H1 (cell line): ENCODE measurements at regions not wholly inside any gene's neighbourhood (a gene's known extent, or its start where the extent isn't known, plus 50 kb on each side); places are given as distances from the start of the nearest gene placed in this dataset.

Experiments used
- CTCF ChIA-PET: fragments of 300-600 bp; sonication (Branson Sonifier 250); formaldehyde crosslinking; loops from one replicate; lab custom pipeline; 2021; ENCODE audit not compliant: partially characterized antibody; lab: Charles Lee
- POLR2A ChIA-PET: fragments of 300-600 bp; sonication (Branson Sonifier 250); formaldehyde crosslinking; loops from one replicate; lab custom pipeline; 2021; ENCODE audit warnings: inconsistent platforms; ENCODE audit not compliant: partially characterized antibody; lab: Charles Lee
- DNase-seq, 2 experiments: peaks; one replicate each; pipeline versions ENCODE4 v3.0.0 to v3.0.0-alpha.2; 2010 to 2022; ENCODE audit warnings: low spot score in 2 of 2, low read depth in 1 of 2, mixed read lengths in 1 of 2
- FAIRE-seq: peaks from 2 replicates; lab custom pipeline; 2011; peaks lifted over from hg19 to GRCh38; lab: Jason Lieb, UNC
- H2AFZ ChIP-seq: 2 replicates; pipeline ENCODE4 v1.8.1; 2012; ENCODE audit warnings: low read length, inconsistent platforms
- H2AK5ac ChIP-seq: 2 replicates; pipeline ENCODE4 v1.6.1; 2013; ENCODE audit warnings: low read depth, low read length
- H2BK120ac ChIP-seq: replicated peaks from 2 replicates; pipeline ENCODE3; 2013; ENCODE audit warnings: low read depth, low read length, inconsistent platforms
- H2BK12ac ChIP-seq: 2 replicates; pipeline ENCODE4 v1.6.1; 2013; ENCODE audit warnings: low read depth, low read length
- H2BK15ac ChIP-seq: 2 replicates; pipeline ENCODE4 v1.6.1; 2013; ENCODE audit warnings: low read length
- H2BK20ac ChIP-seq: 2 replicates; pipeline ENCODE4 v1.6.1; 2013; ENCODE audit warnings: low read length
- H2BK5ac ChIP-seq: 2 replicates; pipeline ENCODE4 v1.6.1; 2013; ENCODE audit warnings: low read depth, low read length
- H3K14ac ChIP-seq: 2 replicates; pipeline ENCODE4 v1.6.1; 2013; ENCODE audit warnings: inconsistent platforms; ENCODE audit not compliant: insufficient read length
- H3K18ac ChIP-seq: 2 replicates; pipeline ENCODE4 v1.6.1; 2013; ENCODE audit warnings: low read length; ENCODE audit errors: extremely low read depth
- H3K23ac ChIP-seq: 2 replicates; pipeline ENCODE4 v1.6.1; 2013; ENCODE audit warnings: inconsistent platforms; ENCODE audit not compliant: insufficient read length
- H3K23me2 ChIP-seq: 2 replicates; pipeline ENCODE4 v1.6.1; 2013; ENCODE audit warnings: low read depth, low read length
- H3K27ac ChIP-seq: 2 replicates; pipeline ENCODE4 v1.6.1; 2011; ENCODE audit warnings: low read depth, low read length, inconsistent platforms
- H3K27me3 ChIP-seq, 4 experiments: replicated peaks in 1 of 4; 1 replicate in 1 of 4; 2 replicates in 3 of 4; pipeline versions ENCODE4 v1.6.1 to v1.8.1; 2011 to 2013; ENCODE audit warnings: low read length in 3 of 4, mild to moderate bottlenecking in 3 of 4, inconsistent platforms in 2 of 4, mixed read lengths in 2 of 4, moderate library complexity in 1 of 4; ENCODE audit not compliant: control insufficient read depth in 3 of 4, insufficient read depth in 3 of 4; ENCODE audit errors: extremely low read depth in 1 of 4
- H3K36me3 ChIP-seq, 4 experiments: 2 replicates each; pipeline versions ENCODE4 v1.6.1 to v1.8.1; 2011 to 2013; ENCODE audit warnings: mild to moderate bottlenecking in 4 of 4, low read length in 3 of 4, moderate library complexity in 2 of 4, control low read depth in 1 of 4, inconsistent platforms in 1 of 4; ENCODE audit not compliant: insufficient read depth in 4 of 4, control insufficient read depth in 2 of 4
- H3K4ac ChIP-seq: replicated peaks from 2 replicates; pipeline ENCODE3; 2013; ENCODE audit warnings: low read length, low read depth, mixed read lengths, inconsistent platforms; ENCODE audit not compliant: insufficient read length
- H3K4me1 ChIP-seq, 4 experiments: replicated peaks in 1 of 4; 1 replicate in 1 of 4; 2 replicates in 3 of 4; pipeline versions ENCODE4 v1.6.1 to v1.8.1; 2011 to 2013; ENCODE audit warnings: low read length in 3 of 4, inconsistent platforms in 2 of 4, mixed read lengths in 1 of 4; ENCODE audit not compliant: insufficient read depth in 4 of 4, control insufficient read depth in 3 of 4
- H3K4me2 ChIP-seq, 2 experiments: 2 replicates each; pipeline versions ENCODE4 v1.6.1 to v1.8.1; 2011 to 2013; ENCODE audit warnings: low read depth in 2 of 2, low read length in 2 of 2, control low read depth in 1 of 2, inconsistent platforms in 1 of 2, mild to moderate bottlenecking in 1 of 2; ENCODE audit not compliant: insufficient read depth in 1 of 2
- H3K4me3 ChIP-seq, 4 experiments: fragments of 200-600, 300-600 bp in 1 of 4; sonication (generic), shearing (Covaris generic), sonication (Bioruptor Twin) in 1 of 4; 2 replicates each; pipeline versions ENCODE4 v1.5.1 to v1.8.1; 2011 to 2016; ENCODE audit warnings: low read length in 4 of 4, low read depth in 3 of 4, control low read depth in 2 of 4, inconsistent platforms in 2 of 4, mild to moderate bottlenecking in 2 of 4, mixed read lengths in 1 of 4, moderate library complexity in 1 of 4; ENCODE audit not compliant: insufficient read depth in 2 of 4; ENCODE audit errors: extremely low read depth in 1 of 4
- H3K56ac ChIP-seq: replicated peaks from 2 replicates; pipeline ENCODE3; 2013; ENCODE audit warnings: low read depth, mild to moderate bottlenecking, mixed read lengths, low read length, inconsistent platforms; ENCODE audit not compliant: insufficient read length
- H3K79me1 ChIP-seq: 2 replicates; pipeline ENCODE4 v1.6.1; 2013; ENCODE audit warnings: low read depth, low read length, control low read depth
- H3K79me2 ChIP-seq, 2 experiments: 2 replicates each; pipeline versions ENCODE4 v1.6.1 to v1.8.1; 2012 to 2013; ENCODE audit warnings: low read length in 2 of 2, mild to moderate bottlenecking in 2 of 2, inconsistent platforms in 1 of 2; ENCODE audit not compliant: insufficient read depth in 2 of 2, control insufficient read depth in 1 of 2
- H3K9ac ChIP-seq, 4 experiments: replicated peaks in 1 of 4; 1 replicate in 1 of 4; 2 replicates in 3 of 4; pipeline versions ENCODE4 v1.6.1 to v1.8.1; 2011 to 2013; ENCODE audit warnings: low read depth in 3 of 4, low read length in 3 of 4, control low read depth in 2 of 4, mild to moderate bottlenecking in 2 of 4, moderate library complexity in 2 of 4, inconsistent platforms in 1 of 4; ENCODE audit errors: extremely low read depth in 1 of 4
- H3K9me3 ChIP-seq, 2 experiments: 2 replicates each; pipeline versions ENCODE4 v1.6.1 to v1.8.1; 2012 to 2013; ENCODE audit warnings: mild to moderate bottlenecking in 2 of 2, moderate library complexity in 2 of 2, control low read depth in 1 of 2, inconsistent platforms in 1 of 2, low read depth in 1 of 2, low read length in 1 of 2, mixed read lengths in 1 of 2; ENCODE audit not compliant: insufficient read depth in 2 of 2
- H4K20me1 ChIP-seq, 2 experiments: replicated peaks in 1 of 2; 2 replicates each; pipeline versions ENCODE3 to v1.8.1; 2011 to 2013; ENCODE audit warnings: inconsistent platforms in 2 of 2, low read length in 2 of 2, mild to moderate bottlenecking in 1 of 2; ENCODE audit not compliant: insufficient read depth in 2 of 2, control insufficient read depth in 1 of 2
- H4K5ac ChIP-seq: 2 replicates; pipeline ENCODE4 v1.6.1; 2013; ENCODE audit warnings: low read length, low read depth, mixed read lengths, inconsistent platforms; ENCODE audit not compliant: insufficient read length
- H4K8ac ChIP-seq: 2 replicates; pipeline ENCODE4 v1.8.0; 2013; ENCODE audit warnings: mild to moderate bottlenecking, moderate library complexity, low read length, inconsistent platforms; ENCODE audit not compliant: insufficient read depth; ENCODE audit errors: extremely low read depth
- H4K91ac ChIP-seq: replicated peaks from 2 replicates; pipeline ENCODE3; 2013; ENCODE audit warnings: low read length, mixed read lengths, inconsistent platforms; ENCODE audit not compliant: insufficient read length
- CTBP2 ChIP-seq: IDR thresholded peaks from 2 replicates; pipeline ENCODE4 v1.7.0; 2011; ENCODE audit warnings: borderline replicate concordance, mild to moderate bottlenecking, moderate library complexity, mixed read lengths, low read length; ENCODE audit not compliant: insufficient read depth, insufficient read length
- SP2 ChIP-seq: IDR thresholded peaks from 2 replicates; pipeline ENCODE4 v1.6.1; 2012; ENCODE audit warnings: mild to moderate bottlenecking, low read length, inconsistent platforms
- WGBS, 2 experiments: shearing (Covaris generic) in 1 of 2; methylation state at CpG; one replicate each; pipeline versions ENCODE4 v1.1.6 to v1.1.7; 2013 to 2015; ENCODE audit warnings: low lambda C conversion rate in 2 of 2, mixed read lengths in 2 of 2, inconsistent platforms in 1 of 2, low coverage in 1 of 2, missing lambda C conversion rate in 1 of 2; ENCODE audit not compliant: insufficient replicate concordance in 2 of 2, insufficient coverage in 1 of 2, insufficient read length in 1 of 2; ENCODE audit errors: extremely low coverage in 1 of 2, missing lambda C conversion rate in 1 of 2; 5-methylcytosine and 5-hydroxymethylcytosine counted together

GRCh38 chr2:139389391-139389790, 609.2 kb upstream of the NXPH2 start:
- no peaks in the 10 kb centered on the region for H3K4me1 ChIP-seq
- H3K56ac ChIP-seq: no peak overlapping the region
- ChIA-PET POLR2A (no interaction called here), CTCF (no interaction called here)
- no peak overlapping the region for H3K4me2 ChIP-seq
- H3K18ac ChIP-seq: no peak overlapping the region
- no peaks in the 10 kb centered on the region for H3K79me1 ChIP-seq
- no peak overlapping the region for H3K9ac ChIP-seq
- TF ChIP-seq CTBP2 (no peak), SP2 (no peak)
- no peak overlapping the region for H2AFZ ChIP-seq
- H3K23ac ChIP-seq: no peak overlapping the region
- H3K9me3 ChIP-seq: no peaks in the 10 kb centered on the region
- H3K79me2 ChIP-seq: no peaks in the 10 kb centered on the region
- no peak overlapping the region for H2BK20ac ChIP-seq
- no peak overlapping the region for H4K8ac ChIP-seq
- H2BK12ac ChIP-seq: no peak overlapping the region
- no peak overlapping the region for H3K4me3 ChIP-seq
- H4K5ac ChIP-seq: no peak overlapping the region
- 81% methylated on average over 2 of the region's 2 CpGs; no CpG with 5 or more reads in 1 of the 2 experiments for WGBS, 2 experiments
- no peak overlapping the region for H3K27ac ChIP-seq
- FAIRE-seq (no peak), DNase-seq (no peak)
- no peak overlapping the region for H2BK15ac ChIP-seq
- H3K23me2 ChIP-seq: no peaks in the 10 kb centered on the region
- no peak overlapping the region for H2BK5ac ChIP-seq
- H2AK5ac ChIP-seq: no peak overlapping the region
- H4K91ac ChIP-seq: no peak overlapping the region
- no peaks in the 10 kb centered on the region for H4K20me1 ChIP-seq
- H3K4ac ChIP-seq: no peak overlapping the region
- no peak overlapping the region for H2BK120ac ChIP-seq
- H3K14ac ChIP-seq: no peak overlapping the region
- no peaks in the 10 kb centered on the region for H3K27me3 ChIP-seq
- no peaks in the 10 kb centered on the region for H3K36me3 ChIP-seq
